ENCODE measurements at regions not wholly inside any gene's neighbourhood (a gene's known extent, or its start where the extent isn't known, plus 50 kb on each side); places are given as distances from the start of the nearest gene placed in this dataset.

GRCh38 chr6:157769776-157770426 lies 53.1 kb upstream of the SNX9 start:
- no peak for TF ChIP-seq ZFX (IDR thresholded peaks at IDR 0.05)
- TF ChIP-seq CTCF (conservative IDR thresholded peaks at IDR 0.05): no peak
- no peak overlapping the region for H3K27ac ChIP-seq

GRCh38 chr6:157770946-157771345 lies 52.1 kb upstream of the SNX9 start:
- no peak overlapping the region for H3K27ac ChIP-seq
- no peak for TF ChIP-seq ZFX (IDR thresholded peaks at IDR 0.05)
- no peak for TF ChIP-seq CTCF (conservative IDR thresholded peaks at IDR 0.05)

GRCh38 chr6:157772820-157773219 lies 50.2 kb upstream of the SNX9 start:
- H3K27ac ChIP-seq: no peak overlapping the region
- no peak for TF ChIP-seq ZFX (IDR thresholded peaks at IDR 0.05)
- TF ChIP-seq CTCF (conservative IDR thresholded peaks at IDR 0.05): no peak
